NOMO-1 treated with DMSO at 0.1 percent for 48 hours (cell line): ENCODE measurements at regions not wholly inside any gene's neighbourhood (a gene's known extent, or its start where the extent isn't known, plus 50 kb on each side); places are given as distances from the start of the nearest gene placed in this dataset.
A peak's percentile ranks its signal among the peaks of the same experiment; 100 is the strongest.
"Not testable (repeated sequence)": the region's sequence is repeated elsewhere in the genome, so short reads cannot be mapped to it uniquely, and the experiment has no call there.

Experiments
- DNase-seq: peaks from one replicate; lab custom pipeline; 2025; ENCODE audit not compliant: unreplicated experiment; lab: John Stamatoyannopoulos, UW

- no peak for DNase-seq
Observed at GRCh38 chr11:24108609-24109008, 388.2 kb upstream of the LUZP2 start.

GRCh38 chr11:24122291-24122690, 374.6 kb upstream of the LUZP2 start:
- no peak for DNase-seq

- no peak for DNase-seq
Observed at GRCh38 chr11:24124876-24125275, 372.0 kb upstream of the LUZP2 start.

GRCh38 chr11:24131698-24132097, 365.2 kb upstream of the LUZP2 start:
- no peak for DNase-seq

- no peak for DNase-seq
Observed at GRCh38 chr11:24132471-24132870, 364.4 kb upstream of the LUZP2 start.

- DNase-seq = no peak
Observed at GRCh38 chr11:24134879-24135589, 361.8 kb upstream of the LUZP2 start.

GRCh38 chr11:24142062-24142461, 354.8 kb upstream of the LUZP2 start:
- peak; percentile 1 for DNase-seq

GRCh38 chr11:24145411-24145810, 351.4 kb upstream of the LUZP2 start:
- no peak for DNase-seq

GRCh38 chr11:24153337-24153736, 343.5 kb upstream of the LUZP2 start:
- DNase-seq = no peak

GRCh38 chr11:24155792-24156191, 341.1 kb upstream of the LUZP2 start:
- no peak for DNase-seq

- no peak for DNase-seq
Observed at GRCh38 chr11:24157316-24157715, 339.5 kb upstream of the LUZP2 start.

- DNase-seq = no peak
Observed at GRCh38 chr11:24161587-24161986, 335.3 kb upstream of the LUZP2 start.

GRCh38 chr11:24163146-24163545, 333.7 kb upstream of the LUZP2 start:
- no peak for DNase-seq

- no peak for DNase-seq
Observed at GRCh38 chr11:24163841-24164240, 333.0 kb upstream of the LUZP2 start.

- no peak for DNase-seq
Observed at GRCh38 chr11:24171869-24172268, 325.0 kb upstream of the LUZP2 start.

- DNase-seq = no peak
Observed at GRCh38 chr11:24181395-24182047, 315.3 kb upstream of the LUZP2 start.

- DNase-seq = not testable (repeated sequence)
Observed at GRCh38 chr11:24185535-24185934, 311.3 kb upstream of the LUZP2 start.

- no peak for DNase-seq
Observed at GRCh38 chr11:24196733-24197132, 300.1 kb upstream of the LUZP2 start.

- DNase-seq = no peak
Observed at GRCh38 chr11:24198481-24198880, 298.4 kb upstream of the LUZP2 start.

- DNase-seq = no peak
Observed at GRCh38 chr11:24199461-24199860, 297.4 kb upstream of the LUZP2 start.

- DNase-seq = no peak
Observed at GRCh38 chr11:24206030-24206429, 290.8 kb upstream of the LUZP2 start.

GRCh38 chr11:24206511-24206910, 290.3 kb upstream of the LUZP2 start:
- no peak for DNase-seq

- no peak for DNase-seq
Observed at GRCh38 chr11:24216488-24216887, 280.4 kb upstream of the LUZP2 start.
